ENCODE measurements at regions not wholly inside any gene's neighbourhood (a gene's known extent, or its start where the extent isn't known, plus 50 kb on each side); places are given as distances from the start of the nearest gene placed in this dataset.

GRCh38 chr4:30930276-30930675 lies 210.1 kb downstream of the PCDH7 start:
- no peak for TF ChIP-seq CTCF (conservative IDR thresholded peaks at IDR 0.05; ENCODE audit: low read length)
- no peak for TF ChIP-seq EZH2phosphoT487 (IDR thresholded peaks at IDR 0.05; ENCODE audit: borderline replicate concordance)
- no peaks in the 10 kb centered on the region for H3K9me2 ChIP-seq (replicated peaks; ENCODE audit: low read depth, low read length)
- no peaks in the 10 kb centered on the region for H3K27me3 ChIP-seq (ENCODE audit: insufficient read depth, low read length, poor library complexity, severe bottlenecking)
- no peaks in the 10 kb centered on the region for H3F3A ChIP-seq (ENCODE audit: low read depth)
- no peaks in the 10 kb centered on the region for H4K20me1 ChIP-seq (ENCODE audit: insufficient read depth, low read length, poor library complexity, severe bottlenecking)
- no peak overlapping the region for H3K4me3 ChIP-seq (ENCODE audit: low read length, poor library complexity, severe bottlenecking)
- H2AFZ ChIP-seq (ENCODE audit: low read length), result no peak overlapping the region
- no peaks in the 10 kb centered on the region for H3K79me2 ChIP-seq (ENCODE audit: insufficient read depth, low read length)
- no peaks in the 10 kb centered on the region for H3K4me1 ChIP-seq (ENCODE audit: insufficient read depth, low read length, poor library complexity, severe bottlenecking)
- H3K4me2 ChIP-seq (ENCODE audit: low read depth, low read length, poor library complexity, severe bottlenecking), result no peak overlapping the region
- H3K36me3 ChIP-seq (ENCODE audit: insufficient read depth, low read length), result no peaks in the 10 kb centered on the region
- no peaks in the 10 kb centered on the region for H3K9me3 ChIP-seq (ENCODE audit: insufficient read depth, low read depth, low read length)
- no peak overlapping the region for H3K9ac ChIP-seq (ENCODE audit: low read depth, low read length, poor library complexity, severe bottlenecking)

- no peak overlapping the region for H3K4me3 ChIP-seq (ENCODE audit: low read length, poor library complexity, severe bottlenecking)
- H3K27me3 ChIP-seq (ENCODE audit: insufficient read depth, low read length, poor library complexity, severe bottlenecking), result no peaks in the 10 kb centered on the region
- H3K4me1 ChIP-seq (ENCODE audit: insufficient read depth, low read length, poor library complexity, severe bottlenecking), result no peaks in the 10 kb centered on the region
- no peaks in the 10 kb centered on the region for H3K79me2 ChIP-seq (ENCODE audit: insufficient read depth, low read length)
- H3F3A ChIP-seq (ENCODE audit: low read depth), result no peaks in the 10 kb centered on the region
- H3K4me2 ChIP-seq (ENCODE audit: low read depth, low read length, poor library complexity, severe bottlenecking), result no peak overlapping the region
- TF ChIP-seq EZH2phosphoT487 (IDR thresholded peaks at IDR 0.05; ENCODE audit: borderline replicate concordance) (no peak), CTCF (conservative IDR thresholded peaks at IDR 0.05; ENCODE audit: low read length) (no peak)
- no peaks in the 10 kb centered on the region for H3K9me2 ChIP-seq (replicated peaks; ENCODE audit: low read depth, low read length)
- H2AFZ ChIP-seq (ENCODE audit: low read length), result no peak overlapping the region
- H3K9ac ChIP-seq (ENCODE audit: low read depth, low read length, poor library complexity, severe bottlenecking), result no peak overlapping the region
- no peaks in the 10 kb centered on the region for H3K36me3 ChIP-seq (ENCODE audit: insufficient read depth, low read length)
- H3K9me3 ChIP-seq (ENCODE audit: insufficient read depth, low read depth, low read length), result no peaks in the 10 kb centered on the region
- no peaks in the 10 kb centered on the region for H4K20me1 ChIP-seq (ENCODE audit: insufficient read depth, low read length, poor library complexity, severe bottlenecking)
Measured at GRCh38 chr4:30932581-30932980, 212.4 kb downstream of the PCDH7 start.

GRCh38 chr4:30939069-30939468 lies 218.9 kb downstream of the PCDH7 start:
- Histone ChIP-seq H3K4me2 (ENCODE audit: low read depth, low read length, poor library complexity, severe bottlenecking) (no peak overlapping the region), H3K9me2 (replicated peaks; ENCODE audit: low read depth, low read length) (no peaks in the 10 kb centered on the region), H3K4me3 (ENCODE audit: low read length, poor library complexity, severe bottlenecking) (no peak overlapping the region), H3K27me3 (ENCODE audit: insufficient read depth, low read length, poor library complexity, severe bottlenecking) (no peaks in the 10 kb centered on the region), H3K36me3 (ENCODE audit: insufficient read depth, low read length) (no peaks in the 10 kb centered on the region), H3K4me1 (ENCODE audit: insufficient read depth, low read length, poor library complexity, severe bottlenecking) (no peaks in the 10 kb centered on the region), H3F3A (ENCODE audit: low read depth) (no peaks in the 10 kb centered on the region), H3K9ac (ENCODE audit: low read depth, low read length, poor library complexity, severe bottlenecking) (no peak overlapping the region), H3K9me3 (ENCODE audit: insufficient read depth, low read depth, low read length) (no peaks in the 10 kb centered on the region), H2AFZ (ENCODE audit: low read length) (no peak overlapping the region), H3K79me2 (ENCODE audit: insufficient read depth, low read length) (no peaks in the 10 kb centered on the region), H4K20me1 (ENCODE audit: insufficient read depth, low read length, poor library complexity, severe bottlenecking) (no peaks in the 10 kb centered on the region)
- TF ChIP-seq CTCF (conservative IDR thresholded peaks at IDR 0.05; ENCODE audit: low read length), result no peak

Measured in Loucy (cell line).